ENCODE measurements at regions not wholly inside any gene's neighbourhood (a gene's known extent, or its start where the extent isn't known, plus 50 kb on each side); places are given as distances from the start of the nearest gene placed in this dataset.

- ChIA-PET POLR2A (no interaction called here), CTCF (interaction anchor here (0.6 to 2.2 kb wide), 12 partner anchors 9 to 567 kb away, joined by 3 to 23 read pairs (median 4); no protein-coding TSS in a partner anchor)
- TF ChIP-seq FOXK2 (IDR thresholded peaks at IDR 0.05) (no peak), ZNF384 (IDR thresholded peaks at IDR 0.05) (no peak), BHLHE40 (IDR thresholded peaks at IDR 0.05; ENCODE audit: borderline replicate concordance) (no peak)
- DNase-seq (ENCODE audit: extremely low spot score) = peak; percentile 71
Measured at GRCh38 chr16:82456683-82457082, 170.1 kb upstream of the CDH13 start.

DNA sequence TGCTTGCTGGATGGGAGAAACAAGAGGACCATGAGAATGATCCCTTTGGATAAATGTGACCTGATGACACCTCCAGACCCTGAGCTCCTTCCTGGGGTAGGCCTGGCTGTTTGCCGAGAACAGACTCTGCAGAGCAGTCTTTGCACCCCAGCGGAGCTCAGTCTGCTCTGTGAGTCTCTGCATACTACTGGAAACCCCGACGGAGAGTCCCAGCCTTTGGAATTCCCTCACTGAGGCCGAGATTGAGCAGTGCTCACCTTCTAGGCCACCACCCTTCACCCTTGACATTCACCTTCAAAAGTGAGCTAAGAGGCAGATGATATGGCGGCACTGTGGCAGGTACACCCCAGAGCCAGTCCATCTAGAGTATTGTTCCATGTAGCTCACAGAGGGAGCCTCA lies 172.2 kb upstream of the CDH13 start:
- TF ChIP-seq, protein P1, sequence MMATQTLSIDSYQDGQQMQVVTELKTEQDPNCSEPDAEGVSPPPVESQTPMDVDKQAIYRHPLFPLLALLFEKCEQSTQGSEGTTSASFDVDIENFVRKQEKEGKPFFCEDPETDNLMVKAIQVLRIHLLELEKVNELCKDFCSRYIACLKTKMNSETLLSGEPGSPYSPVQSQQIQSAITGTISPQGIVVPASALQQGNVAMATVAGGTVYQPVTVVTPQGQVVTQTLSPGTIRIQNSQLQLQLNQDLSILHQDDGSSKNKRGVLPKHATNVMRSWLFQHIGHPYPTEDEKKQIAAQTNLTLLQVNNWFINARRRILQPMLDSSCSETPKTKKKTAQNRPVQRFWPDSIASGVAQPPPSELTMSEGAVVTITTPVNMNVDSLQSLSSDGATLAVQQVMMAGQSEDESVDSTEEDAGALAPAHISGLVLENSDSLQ (IDR thresholded peaks at IDR 0.05) = no peak
- TF ChIP-seq FOXK2 (IDR thresholded peaks at IDR 0.05) = no peak
- TF ChIP-seq ARNT (IDR thresholded peaks at IDR 0.05) = no peak
- no peak for DNase-seq (ENCODE audit: extremely low spot score)
- ChIA-PET CTCF (no interaction called here), POLR2A (no interaction called here)

DNA sequence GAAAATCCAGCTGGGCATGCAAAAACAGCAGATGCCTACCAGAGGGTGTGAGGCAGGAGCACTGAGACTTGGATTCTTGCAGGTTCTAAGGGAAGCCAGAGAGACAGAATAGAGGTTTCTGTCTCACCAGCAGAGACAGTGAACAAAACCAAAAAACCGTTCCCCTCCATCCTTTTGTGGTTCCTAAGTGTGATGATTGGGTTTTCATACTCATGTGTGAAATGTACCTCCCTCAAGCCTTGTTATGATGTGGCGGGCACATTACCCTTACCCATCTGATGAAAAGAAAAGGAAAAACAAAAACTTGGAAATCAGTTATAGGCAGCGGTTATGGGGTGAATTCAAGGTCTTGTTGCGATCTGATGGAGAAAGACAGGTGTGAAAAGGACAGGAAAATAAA lies 172.6 kb upstream of the CDH13 start:
- TF ChIP-seq ARNT (IDR thresholded peaks at IDR 0.05) (no peak), FOXA1 (IDR thresholded peaks at IDR 0.05) (no peak)
- POLR2A ChIA-PET = no interaction called here
- DNase-seq (ENCODE audit: extremely low spot score) = no peak
- CTCF ChIA-PET = no interaction called here

DNA sequence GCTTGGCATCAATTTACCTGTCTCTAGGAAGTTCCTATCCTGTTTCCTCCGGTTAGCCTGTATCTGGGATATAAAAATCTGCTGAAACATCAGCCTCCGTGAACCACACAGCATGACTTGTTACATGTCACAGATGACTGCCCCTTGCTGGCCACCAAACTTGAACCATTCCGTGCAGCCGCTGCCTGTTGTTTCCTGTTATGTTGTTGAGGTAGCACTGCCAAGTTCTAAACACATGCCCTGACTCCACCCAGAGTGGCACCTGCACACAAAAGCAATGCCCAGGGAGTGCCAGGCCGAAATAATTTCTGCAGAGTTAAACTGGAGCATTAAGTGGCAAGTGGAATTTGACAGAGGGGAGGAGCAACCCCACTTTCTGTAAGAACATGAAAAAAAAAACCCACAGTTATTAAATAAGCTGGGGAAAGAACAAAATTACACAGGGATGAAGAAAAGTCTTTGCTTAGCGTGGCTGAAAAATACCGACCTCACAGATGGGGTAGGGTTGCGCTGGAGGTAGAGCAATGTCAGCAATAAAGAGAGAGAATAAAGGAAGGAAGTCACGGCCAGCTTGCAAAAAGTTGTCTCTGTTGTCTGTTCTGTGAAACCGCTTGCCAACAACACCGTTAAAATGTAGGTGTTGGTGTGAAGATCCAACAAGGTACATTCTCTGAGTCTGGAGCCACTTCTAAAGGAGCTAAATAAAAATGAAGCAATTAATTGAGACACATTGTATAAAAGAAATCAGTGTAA lies 174.6 kb upstream of the CDH13 start:
- CTCF ChIA-PET = interaction anchor here (0.8 kb wide), 1 partner anchor 189 kb away, joined by 3 read pairs; no protein-coding TSS in a partner anchor
- POLR2A ChIA-PET = no interaction called here
- DNase-seq (ENCODE audit: extremely low spot score) = no peak
- TF ChIP-seq NFRKB (IDR thresholded peaks at IDR 0.05) = no peak
- TF ChIP-seq CTBP1 (IDR thresholded peaks at IDR 0.05; ENCODE audit: borderline replicate concordance) = no peak
- TF ChIP-seq FOXA1 (IDR thresholded peaks at IDR 0.05) = no peak
- TF ChIP-seq ARNT (IDR thresholded peaks at IDR 0.05) = no peak
- TF ChIP-seq ELF4 (IDR thresholded peaks at IDR 0.05) = no peak
- no peak for TF ChIP-seq TARDBP (IDR thresholded peaks at IDR 0.05)
- no peak for TF ChIP-seq LEF1 (IDR thresholded peaks at IDR 0.05; ENCODE audit: borderline replicate concordance)
- no peak for TF ChIP-seq FOXM1 (IDR thresholded peaks at IDR 0.05; ENCODE audit: borderline replicate concordance)

DNA sequence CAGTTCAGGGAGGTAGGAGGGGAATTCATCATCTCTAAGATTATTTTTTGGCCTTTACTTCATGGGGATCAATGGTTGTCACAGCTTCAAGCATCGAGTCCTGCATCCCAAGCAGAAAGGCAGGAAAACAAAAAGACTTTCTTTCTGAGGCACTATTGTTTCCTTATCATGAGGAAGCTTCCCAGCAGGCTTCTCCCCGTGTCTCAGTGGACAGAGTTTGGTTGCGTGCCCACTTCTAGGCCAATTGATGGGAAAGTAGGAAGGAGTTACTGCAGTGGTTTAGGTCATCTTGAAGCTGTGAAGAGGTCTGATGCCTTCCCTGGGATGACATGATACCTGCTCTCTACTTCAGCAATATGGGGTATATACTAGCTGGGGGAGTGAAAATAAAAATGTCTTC lies 175.3 kb upstream of the CDH13 start:
- ChIA-PET CTCF (no interaction called here), POLR2A (no interaction called here)
- DNase-seq (ENCODE audit: extremely low spot score) = no peak
- TF ChIP-seq L3MBTL2 (conservative IDR thresholded peaks at IDR 0.05) (no peak), TARDBP (IDR thresholded peaks at IDR 0.05) (no peak), FOXK2 (IDR thresholded peaks at IDR 0.05) (no peak), FOXA1 (IDR thresholded peaks at IDR 0.05) (no peak), ELF4 (IDR thresholded peaks at IDR 0.05) (no peak), SUZ12 (IDR thresholded peaks at IDR 0.05) (no peak), ARNT (IDR thresholded peaks at IDR 0.05) (no peak), LEF1 (IDR thresholded peaks at IDR 0.05; ENCODE audit: borderline replicate concordance) (no peak), FOXM1 (IDR thresholded peaks at IDR 0.05; ENCODE audit: borderline replicate concordance) (no peak), NFRKB (IDR thresholded peaks at IDR 0.05) (no peak), SP1 (IDR thresholded peaks at IDR 0.05) (no peak), ZNF384 (IDR thresholded peaks at IDR 0.05) (no peak), HDGF (IDR thresholded peaks at IDR 0.05; ENCODE audit: borderline replicate concordance) (no peak), CTBP1 (IDR thresholded peaks at IDR 0.05; ENCODE audit: borderline replicate concordance) (no peak), BHLHE40 (IDR thresholded peaks at IDR 0.05; ENCODE audit: borderline replicate concordance) (no peak)
- TF ChIP-seq, protein P1 (IDR thresholded peaks at IDR 0.05) = no peak

- ChIA-PET POLR2A (no interaction called here), CTCF (no interaction called here)
Measured at GRCh38 chr16:82440336-82440735, 186.4 kb upstream of the CDH13 start.

GRCh38 chr16:82439678-82440293 lies 187.0 kb upstream of the CDH13 start:
- TF ChIP-seq FOXK2 (IDR thresholded peaks at IDR 0.05) (no peak), LEF1 (IDR thresholded peaks at IDR 0.05; ENCODE audit: borderline replicate concordance) (no peak), ARNT (IDR thresholded peaks at IDR 0.05) (no peak), FOXA1 (IDR thresholded peaks at IDR 0.05) (no peak), SP1 (IDR thresholded peaks at IDR 0.05) (no peak), FOXM1 (IDR thresholded peaks at IDR 0.05; ENCODE audit: borderline replicate concordance) (no peak), HDGF (IDR thresholded peaks at IDR 0.05; ENCODE audit: borderline replicate concordance) (no peak), ELF4 (IDR thresholded peaks at IDR 0.05) (no peak), SUZ12 (IDR thresholded peaks at IDR 0.05) (no peak), L3MBTL2 (conservative IDR thresholded peaks at IDR 0.05) (no peak), BHLHE40 (IDR thresholded peaks at IDR 0.05; ENCODE audit: borderline replicate concordance) (no peak), ZNF384 (IDR thresholded peaks at IDR 0.05) (no peak), NFRKB (IDR thresholded peaks at IDR 0.05) (no peak), TARDBP (IDR thresholded peaks at IDR 0.05) (no peak)
- TF ChIP-seq, protein P1 (IDR thresholded peaks at IDR 0.05) = no peak

More at GRCh38 chr16:82440336-82440735, 186.4 kb upstream of the CDH13 start:
- no peak for DNase-seq (ENCODE audit: extremely low spot score)
- TF ChIP-seq ARNT (IDR thresholded peaks at IDR 0.05) (no peak), L3MBTL2 (conservative IDR thresholded peaks at IDR 0.05) (no peak), TARDBP (IDR thresholded peaks at IDR 0.05) (no peak), FOXA1 (IDR thresholded peaks at IDR 0.05) (no peak)

More at GRCh38 chr16:82439678-82440293, 187.0 kb upstream of the CDH13 start:
- peak; percentile 36 for DNase-seq (ENCODE audit: extremely low spot score)
- ChIA-PET POLR2A (no interaction called here), CTCF (interaction anchor here (0.9 kb wide), 2 partner anchors 17 to 19 kb away, joined by 3 read pairs; no protein-coding TSS in a partner anchor)

Measured in HEK293T (cell line).